Heart left ventricle (tissue), 16 donors: ENCODE measurements at regions not wholly inside any gene's neighbourhood (a gene's known extent, or its start where the extent isn't known, plus 50 kb on each side); places are given as distances from the start of the nearest gene placed in this dataset.
"Not testable (repeated sequence)": the region's sequence is repeated elsewhere in the genome, so short reads cannot be mapped to it uniquely, and the experiment has no call there.

Experiments
- ATAC-seq, 4 donors: fragments of 200-7000 bp; cut with Tn5 transposase; one replicate each; pipeline ENCODE4 v1.9.1; 2020 to 2022; ENCODE audit warnings: moderate library complexity in 4 of 4, mild to moderate bottlenecking in 3 of 4, moderate number of reproducible peaks in 1 of 4
- DNase-seq, 5 donors: peaks; one replicate each; pipeline ENCODE4 v3.0.0-alpha.2; 2020
- H3K27ac ChIP-seq, 12 donors: fragments of 200-600 bp; sonication (generic) in 4 of 12; one replicate each; pipeline versions ENCODE4 v1.5.0 to v1.8.0; 2016 to 2022; ENCODE audit warnings: mild to moderate bottlenecking in 2 of 12
- H3K27me3 ChIP-seq, 9 donors: fragments of 200-600 bp; sonication (generic) in 2 of 9; one replicate each; pipeline versions ENCODE4 v1.5.1 to v1.8.0; 2016 to 2022; ENCODE audit warnings: mild to moderate bottlenecking in 3 of 9
- H3K36me3 ChIP-seq, 9 donors: fragments of 200-600 bp; sonication (generic) in 2 of 9; one replicate each; pipeline versions ENCODE4 v1.5.0 to v1.8.0; 2018 to 2022; ENCODE audit warnings: mild to moderate bottlenecking in 2 of 9
- H3K4me1 ChIP-seq, 12 donors: fragments of 200-600 bp; sonication (generic) in 4 of 12; one replicate each; pipeline versions ENCODE4 v1.5.0 to v1.8.0; 2016 to 2022; ENCODE audit warnings: mild to moderate bottlenecking in 3 of 12
- H3K4me3 ChIP-seq, 12 donors: fragments of 200-600 bp; sonication (generic) in 4 of 12; one replicate each; pipeline versions ENCODE4 v1.5.0 to v1.8.0; 2017 to 2022; ENCODE audit warnings: mild to moderate bottlenecking in 9 of 12, moderate library complexity in 4 of 12
- H3K9me3 ChIP-seq, 12 donors: fragments of 200-600 bp; sonication (generic) in 4 of 12; one replicate each; pipeline versions ENCODE4 v1.5.0 to v1.8.0; 2016 to 2022; ENCODE audit warnings: mild to moderate bottlenecking in 1 of 12
- CTCF ChIP-seq, 12 donors: fragments of 200-600 bp; sonication (generic) in 4 of 12; IDR thresholded peaks; one replicate each; pipeline versions ENCODE4 v1.5.0 to v1.8.0; 2018 to 2022; ENCODE audit warnings: antibody characterized with exemption in 12 of 12, mild to moderate bottlenecking in 5 of 12
- POLR2A ChIP-seq, 2 donors: fragments of 450-650 bp; IDR thresholded peaks; one replicate each; pipeline ENCODE4 v1.6.1; 2017; ENCODE audit warnings: antibody characterized with exemption in 2 of 2, mild to moderate bottlenecking in 2 of 2, moderate library complexity in 2 of 2
- WGBS, 4 donors: extraction: QIAGEN DNeasy Blood & Tissue Kit in 2 of 4; methylation state at CpG; one replicate each; pipeline versions ENCODE4 v1.1.5 to v1.1.7; 2013 to 2018; 5-methylcytosine and 5-hydroxymethylcytosine counted together
- intact Hi-C, 10 donors: fragments of 100-400 bp; cut with DNase I; formaldehyde crosslinking; loops; one replicate each; pipeline versions ENCODE4 v1.11.1 to v1.14.2; 2022
- donor health status: ischemic (EF 13 %, LVEDD 7.1; RV severe dilation, severe dysfunction).
- donor health status: healthy with polysubstance abuse.
- donor health status: DM: no; HTN: yes; CAD: no.
- donor health status: DM: no; HTN: no; CAD: no.
- donor health status: ischemic (EF 25% LVEDD 6.9; RV normal size, moderate dysfunction).
- donor health status: ischemic (EF 25% LVEDD 5.7; RV mildly dilated, moderate dysfunction).
- donor health status: healthy.
- donor health status: DM: yes; HTN: yes; CAD: no.
- donor health status: ischemic (EF 35%, LVEDD 5.7; RV mildly dilated, moderate dysfunction).
- donor health status: nonischemic (EF 11% LVEDD 7.7; RV severe dilation, severe dysfunction).
- donor health status: DM: yes; HTN: yes; CAD: no.
- donor health status: PGD.
- donor health status: ischemic (EF 29% LVEDD 5.4; RV normal size, mild dysfunction).
- donor health status: nonischemic (EF 23%, LVEDD 6.1; RV moderate dilation, normal function).

- TF ChIP-seq POLR2A (IDR thresholded peaks at IDR 0.05) (no peak), CTCF (IDR thresholded peaks at IDR 0.05) (no peak)
- Histone ChIP-seq H3K4me1 (no peaks in the 10 kb centered on the region), H3K27me3 (no peaks in the 10 kb centered on the region), H3K4me3 (no peak overlapping the region), H3K27ac (no peak overlapping the region), H3K9me3 (no peaks in the 10 kb centered on the region), H3K36me3 (no peaks in the 10 kb centered on the region)
- ATAC-seq: no peak
- intact Hi-C loops: no loop called here
- 9 to 30% (median 17%) methylated on average over 1 of the region's 1 CpG for WGBS, 4 donors
- no peak for DNase-seq
These were observed 247.8 kb upstream of the SMIM30 start for GRCh38 chr7:113366122-113366521.

GRCh38 chr7:113349339-113349738 lies 231.0 kb upstream of the SMIM30 start:
- H3K4me1 ChIP-seq: no peaks in the 10 kb centered on the region
- H3K27me3 ChIP-seq: no peaks in the 10 kb centered on the region
- WGBS, 4 donors: 81 to 88% (median 83%) methylated on average over 4 of the region's 4 CpGs
- no peaks in the 10 kb centered on the region for H3K36me3 ChIP-seq
- intact Hi-C loops: no loop called here
- TF ChIP-seq CTCF (IDR thresholded peaks at IDR 0.05) (no peak), POLR2A (IDR thresholded peaks at IDR 0.05) (no peak)
- peaks cover 0 to 3% (median 0%) of the 10 kb centered on the region in 12 donors for H3K9me3 ChIP-seq
- ATAC-seq (no peak), DNase-seq (no peak)
- H3K27ac ChIP-seq: no peak overlapping the region
- H3K4me3 ChIP-seq: no peak overlapping the region

- no peaks in the 10 kb centered on the region for H3K4me1 ChIP-seq
- WGBS, 4 donors: 76 to 85% (median 80%) methylated on average over 1 of the region's 1 CpG
- no peak for ATAC-seq
These were observed 221.3 kb upstream of the SMIM30 start for GRCh38 chr7:113339661-113340060.

GRCh38 chr7:113338071-113338696 lies 219.8 kb upstream of the SMIM30 start:
- Histone ChIP-seq H3K9me3 (peaks cover 0 to 16% (median 0%) of the 10 kb centered on the region in 12 donors), H3K27ac (no peak overlapping the region), H3K27me3 (no peaks in the 10 kb centered on the region), H3K4me3 (no peak overlapping the region), H3K4me1 (no peaks in the 10 kb centered on the region), H3K36me3 (no peaks in the 10 kb centered on the region)
- no peak for ATAC-seq
- 76 to 89% (median 87%) methylated on average over 4 of the region's 4 CpGs for WGBS, 4 donors
- intact Hi-C loops: no loop called here
- DNase-seq: no peak
- TF ChIP-seq POLR2A (IDR thresholded peaks at IDR 0.05) (no peak), CTCF (IDR thresholded peaks at IDR 0.05) (no peak)

More at GRCh38 chr7:113339661-113340060, 221.3 kb upstream of the SMIM30 start:
- TF ChIP-seq CTCF (IDR thresholded peaks at IDR 0.05): no peak
- TF ChIP-seq POLR2A (IDR thresholded peaks at IDR 0.05): no peak
- peaks cover 0 to 16% (median 0%) of the 10 kb centered on the region in 12 donors for H3K9me3 ChIP-seq
- no peak for DNase-seq
- no peak overlapping the region for H3K4me3 ChIP-seq
- intact Hi-C loops: no loop called here
- no peak overlapping the region for H3K27ac ChIP-seq
- H3K27me3 ChIP-seq: no peaks in the 10 kb centered on the region
- no peaks in the 10 kb centered on the region for H3K36me3 ChIP-seq

- DNase-seq, H3K27ac ChIP-seq, H3K4me3 ChIP-seq, ATAC-seq, H3K4me1 ChIP-seq, intact Hi-C loops, H3K27me3 ChIP-seq, H3K36me3 ChIP-seq: not testable (repeated sequence)
- 88 to 95% (median 90%) methylated on average over 1 of the region's 1 CpG for WGBS, 4 donors
- peaks cover 0 to 22% (median 0%) of the 10 kb centered on the region in 12 donors for H3K9me3 ChIP-seq
These were observed 218.5 kb upstream of the SMIM30 start for GRCh38 chr7:113336838-113337237.
